ENCODE measurements at regions not wholly inside any gene's neighbourhood (a gene's known extent, or its start where the extent isn't known, plus 50 kb on each side); places are given as distances from the start of the nearest gene placed in this dataset.

DNA sequence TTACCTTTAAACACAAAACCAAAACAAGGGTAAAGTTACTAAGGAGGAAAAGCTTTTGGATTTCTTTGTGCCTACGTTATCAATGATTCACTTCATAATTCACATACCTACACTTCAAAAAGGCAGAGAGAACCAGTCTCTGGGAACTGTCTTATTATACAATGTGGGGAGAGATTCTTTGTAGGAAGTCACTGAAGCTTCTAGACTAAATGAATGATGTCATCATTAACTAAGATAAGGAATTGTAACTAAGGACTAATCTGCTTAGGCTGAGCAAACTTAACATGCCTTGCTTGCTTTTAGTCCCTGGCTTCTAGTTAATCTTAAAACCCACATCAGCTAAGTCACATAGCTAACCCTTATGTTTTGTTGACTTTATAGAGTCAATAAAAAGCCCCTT is 771.2 kb downstream of the NXPH1 start:
- TF ChIP-seq, protein P1, sequence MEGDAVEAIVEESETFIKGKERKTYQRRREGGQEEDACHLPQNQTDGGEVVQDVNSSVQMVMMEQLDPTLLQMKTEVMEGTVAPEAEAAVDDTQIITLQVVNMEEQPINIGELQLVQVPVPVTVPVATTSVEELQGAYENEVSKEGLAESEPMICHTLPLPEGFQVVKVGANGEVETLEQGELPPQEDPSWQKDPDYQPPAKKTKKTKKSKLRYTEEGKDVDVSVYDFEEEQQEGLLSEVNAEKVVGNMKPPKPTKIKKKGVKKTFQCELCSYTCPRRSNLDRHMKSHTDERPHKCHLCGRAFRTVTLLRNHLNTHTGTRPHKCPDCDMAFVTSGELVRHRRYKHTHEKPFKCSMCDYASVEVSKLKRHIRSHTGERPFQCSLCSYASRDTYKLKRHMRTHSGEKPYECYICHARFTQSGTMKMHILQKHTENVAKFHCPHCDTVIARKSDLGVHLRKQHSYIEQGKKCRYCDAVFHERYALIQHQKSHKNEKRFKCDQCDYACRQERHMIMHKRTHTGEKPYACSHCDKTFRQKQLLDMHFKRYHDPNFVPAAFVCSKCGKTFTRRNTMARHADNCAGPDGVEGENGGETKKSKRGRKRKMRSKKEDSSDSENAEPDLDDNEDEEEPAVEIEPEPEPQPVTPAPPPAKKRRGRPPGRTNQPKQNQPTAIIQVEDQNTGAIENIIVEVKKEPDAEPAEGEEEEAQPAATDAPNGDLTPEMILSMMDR (IDR thresholded peaks at IDR 0.05), result no peak
- Histone ChIP-seq H3K27ac (no peak overlapping the region), H3K9me3 (no peaks in the 10 kb centered on the region), H3K4me1 (no peaks in the 10 kb centered on the region), H3K36me3 (no peaks in the 10 kb centered on the region), H3K27me3 (no peaks in the 10 kb centered on the region), H3K4me3 (no peak overlapping the region)
- intact Hi-C loops (cut with DNase I; ENCODE audit: low total_unique reads), result no loop called here
- DNase-seq, result no peak

DNA sequence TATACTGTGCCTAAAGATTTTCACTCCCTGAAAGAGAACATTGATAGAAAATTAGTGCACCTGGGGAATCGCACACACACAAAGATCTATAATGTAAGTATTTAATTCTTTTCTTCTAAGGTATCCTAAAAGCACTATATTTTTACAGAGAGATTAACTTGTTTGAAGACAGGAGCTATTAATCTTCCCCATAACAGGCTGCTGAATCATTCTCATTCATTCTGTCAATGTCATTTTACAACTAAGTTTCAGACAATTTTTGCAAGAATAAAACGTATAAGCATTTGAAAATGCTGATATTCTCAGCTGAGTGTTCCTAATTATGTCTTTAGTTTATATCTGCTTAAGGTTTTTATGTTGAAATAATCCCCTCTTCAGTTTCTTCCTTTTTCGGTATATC is 776.7 kb downstream of the NXPH1 start:
- DNase-seq, result no peak
- TF ChIP-seq, protein P1 (IDR thresholded peaks at IDR 0.05), result no peak
- Histone ChIP-seq H3K27me3 (no peaks in the 10 kb centered on the region), H3K27ac (no peak overlapping the region), H3K4me3 (no peak overlapping the region), H3K4me1 (no peaks in the 10 kb centered on the region), H3K9me3 (no peaks in the 10 kb centered on the region), H3K36me3 (no peaks in the 10 kb centered on the region)
- intact Hi-C loops (cut with DNase I; ENCODE audit: low total_unique reads), result no loop called here

DNA sequence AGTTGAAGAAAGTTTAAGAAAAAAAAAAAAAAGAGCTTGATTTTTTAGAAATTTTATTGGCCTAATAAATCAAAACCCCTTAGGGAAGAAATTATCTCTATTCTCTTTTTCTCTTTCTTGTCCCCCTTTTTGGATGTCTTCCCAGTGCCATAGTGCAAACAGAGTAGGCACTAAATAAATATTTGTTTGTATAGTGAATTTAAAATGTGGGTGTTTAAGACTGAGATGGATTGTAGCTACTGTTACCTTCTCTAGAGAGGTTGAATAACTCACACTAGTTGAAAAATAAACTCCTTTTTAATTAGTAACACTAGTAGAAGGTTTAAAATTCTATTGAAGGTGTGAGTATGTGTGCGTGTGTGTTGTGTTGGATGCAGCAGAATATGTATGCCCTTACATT is 783.8 kb downstream of the NXPH1 start:
- DNase-seq, result no peak
- no peaks in the 10 kb centered on the region for H3K9me3 ChIP-seq
- no peaks in the 10 kb centered on the region for H3K4me1 ChIP-seq
- intact Hi-C loops (cut with DNase I; ENCODE audit: low total_unique reads), result no loop called here
- no peak overlapping the region for H3K27ac ChIP-seq
- no peaks in the 10 kb centered on the region for H3K36me3 ChIP-seq
- no peaks in the 10 kb centered on the region for H3K27me3 ChIP-seq
- no peak overlapping the region for H3K4me3 ChIP-seq
- TF ChIP-seq, protein P1 (IDR thresholded peaks at IDR 0.05), result no peak

DNA sequence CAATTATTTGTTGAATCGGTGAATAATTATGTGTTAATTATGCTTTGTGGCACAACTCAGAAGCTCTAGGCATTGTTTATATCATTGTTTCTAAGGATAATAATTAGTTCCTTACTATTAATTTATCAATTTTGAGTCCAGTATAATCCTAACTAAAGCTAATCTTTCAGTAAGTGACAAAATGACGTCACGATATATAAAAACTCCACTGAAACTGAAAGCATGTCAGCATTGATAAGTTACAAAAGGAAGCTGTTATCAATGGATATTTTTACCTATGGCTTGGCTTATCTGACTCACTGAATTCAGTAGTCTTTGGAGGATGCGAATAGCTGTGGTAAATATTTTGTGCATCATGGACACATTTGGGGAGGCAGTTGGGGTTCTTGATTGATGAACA is 793.1 kb downstream of the NXPH1 start:
- Histone ChIP-seq H3K36me3 (no peaks in the 10 kb centered on the region), H3K9me3 (no peaks in the 10 kb centered on the region), H3K4me1 (no peaks in the 10 kb centered on the region), H3K27me3 (no peaks in the 10 kb centered on the region), H3K4me3 (no peak overlapping the region), H3K27ac (no peak overlapping the region)
- intact Hi-C loops (cut with DNase I; ENCODE audit: low total_unique reads), result no loop called here
- DNase-seq, result no peak
- TF ChIP-seq, protein P1 (IDR thresholded peaks at IDR 0.05), result no peak

DNA sequence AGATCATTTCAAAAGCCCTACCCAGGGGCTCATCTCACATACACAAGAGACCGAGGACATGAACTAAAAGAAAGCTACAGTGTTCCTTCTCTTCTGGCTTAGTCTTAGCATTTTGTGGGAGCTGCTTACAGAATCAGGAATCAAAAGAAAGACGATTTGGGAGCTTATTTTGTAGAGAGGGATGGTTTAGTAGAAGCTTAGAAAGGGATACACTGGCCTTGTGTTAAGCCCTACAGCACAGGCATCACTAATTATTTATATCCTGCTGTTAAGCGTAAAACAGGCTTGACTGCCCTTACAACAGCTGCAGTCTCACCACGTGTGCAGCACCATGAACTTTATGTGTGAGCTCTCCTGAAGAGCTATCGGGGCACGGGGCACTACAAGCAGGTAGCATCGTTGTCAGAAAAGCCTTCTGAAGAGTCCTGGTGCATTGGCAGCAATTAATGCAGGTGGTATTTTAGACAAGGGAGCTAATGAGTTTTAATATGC is 798.3 kb downstream of the NXPH1 start:
- intact Hi-C loops (cut with DNase I; ENCODE audit: low total_unique reads), result no loop called here
- Histone ChIP-seq H3K27ac (no peak overlapping the region), H3K4me3 (no peak overlapping the region), H3K27me3 (no peaks in the 10 kb centered on the region), H3K4me1 (no peaks in the 10 kb centered on the region), H3K9me3 (no peaks in the 10 kb centered on the region), H3K36me3 (no peaks in the 10 kb centered on the region)
- TF ChIP-seq, protein P1 (IDR thresholded peaks at IDR 0.05), result no peak
- DNase-seq, result no peak

DNA sequence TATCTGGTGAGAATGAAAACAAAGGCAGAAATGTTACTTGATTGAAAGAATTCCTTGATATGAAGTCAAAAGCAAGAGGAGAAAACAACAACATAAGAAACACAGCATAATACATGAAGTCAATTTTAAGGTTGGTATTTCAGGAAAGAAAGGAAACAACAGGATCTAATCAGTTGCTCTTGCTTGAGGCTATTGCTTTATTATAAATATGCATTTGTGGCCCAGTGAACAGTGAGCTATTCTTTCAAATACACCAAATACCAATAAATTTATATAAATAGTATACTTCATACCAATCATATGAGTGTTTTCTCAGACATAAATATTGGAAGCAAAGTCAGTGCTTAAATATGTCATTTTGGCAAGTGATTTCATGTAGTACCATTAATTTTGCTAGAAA is 806.6 kb downstream of the NXPH1 start:
- Histone ChIP-seq H3K36me3 (no peaks in the 10 kb centered on the region), H3K4me1 (no peaks in the 10 kb centered on the region), H3K27me3 (no peaks in the 10 kb centered on the region), H3K4me3 (no peak overlapping the region), H3K9me3 (no peaks in the 10 kb centered on the region), H3K27ac (no peak overlapping the region)
- TF ChIP-seq, protein P1 (IDR thresholded peaks at IDR 0.05), result no peak
- no peak for DNase-seq
- intact Hi-C loops (cut with DNase I; ENCODE audit: low total_unique reads), result no loop called here

Data from tibial artery (tissue), 4 donors.